Activated naive CD8-positive, alpha-beta T cell treated with anti-CD3 and anti-CD28 coated beads, Interleukin-2, amount 50 U/mL, for 24 hours (primary cell): ENCODE measurements at regions not wholly inside any gene's neighbourhood (a gene's known extent, or its start where the extent isn't known, plus 50 kb on each side); places are given as distances from the start of the nearest gene placed in this dataset.

ENCODE experiments used
- ATAC-seq: fragments of 150-1000 bp; cut with Tn5 transposase; one replicate; pipeline ENCODE4 v1.10.0; 2021
- DNase-seq: peaks from one replicate; pipeline ENCODE4 v3.0.0; 2021
- H3K27ac Mint-ChIP-seq: one replicate; pipeline ENCODE4 v1.8.0; 2021; ENCODE audit warnings: mild to moderate bottlenecking, mixed read lengths
- H3K27me3 Mint-ChIP-seq: one replicate; pipeline ENCODE4 v1.8.0; 2021; ENCODE audit warnings: mixed read lengths
- H3K36me3 Mint-ChIP-seq: one replicate; pipeline ENCODE4 v1.8.0; 2021; ENCODE audit warnings: low read depth, mixed read lengths
- H3K4me1 Mint-ChIP-seq: one replicate; pipeline ENCODE4 v1.8.0; 2021; ENCODE audit warnings: mixed read lengths
- H3K4me3 Mint-ChIP-seq: one replicate; pipeline ENCODE4 v1.8.0; 2021; ENCODE audit warnings: mild to moderate bottlenecking, moderate library complexity, mixed read lengths
- H3K9me3 Mint-ChIP-seq: one replicate; pipeline ENCODE4 v1.8.0; 2021; ENCODE audit warnings: mixed read lengths

DNA sequence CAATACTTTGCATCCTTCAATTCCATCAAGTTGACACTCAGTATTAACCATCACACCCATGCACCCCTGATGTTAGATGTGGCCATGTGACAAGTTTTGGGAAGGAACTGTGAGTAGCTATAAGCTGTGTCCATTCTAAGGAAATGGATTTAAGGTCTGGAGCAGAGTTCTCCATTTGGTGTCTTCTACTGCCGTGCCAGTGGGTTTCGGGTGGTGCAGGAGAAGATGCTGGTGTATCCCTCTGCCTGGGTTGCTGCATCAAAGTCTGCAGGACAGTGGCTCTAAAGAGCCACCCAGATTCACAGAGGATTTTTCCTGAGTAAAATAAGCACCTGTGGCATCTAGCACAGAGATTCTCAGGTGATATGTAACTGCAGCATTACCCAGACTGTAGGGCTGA lies 105.7 kb upstream of the IRS2 start:
- Mint-ChIP-seq H3K4me3 (no peak overlapping the region), H3K27ac (no peak overlapping the region), H3K27me3 (peaks cover 8% of the 10 kb centered on the region), H3K36me3 (no peaks in the 10 kb centered on the region), H3K4me1 (no peaks in the 10 kb centered on the region), H3K9me3 (peaks cover 4% of the 10 kb centered on the region)
- no peak for ATAC-seq
- DNase-seq: no peak

GRCh38 chr13:109885235-109885634 lies 98.9 kb upstream of the IRS2 start:
- ATAC-seq (no peak), DNase-seq (no peak)
- Mint-ChIP-seq H3K36me3 (no peaks in the 10 kb centered on the region), H3K9me3 (peaks cover 5% of the 10 kb centered on the region), H3K4me1 (no peaks in the 10 kb centered on the region), H3K4me3 (no peak overlapping the region), H3K27ac (no peak overlapping the region), H3K27me3 (peaks cover 8% of the 10 kb centered on the region)

- H3K36me3 Mint-ChIP-seq: no peaks in the 10 kb centered on the region
- H3K4me1 Mint-ChIP-seq: no peaks in the 10 kb centered on the region
- peaks cover 5% of the 10 kb centered on the region for H3K9me3 Mint-ChIP-seq
Observed at GRCh38 chr13:109884462-109884861, 98.1 kb upstream of the IRS2 start.

DNA sequence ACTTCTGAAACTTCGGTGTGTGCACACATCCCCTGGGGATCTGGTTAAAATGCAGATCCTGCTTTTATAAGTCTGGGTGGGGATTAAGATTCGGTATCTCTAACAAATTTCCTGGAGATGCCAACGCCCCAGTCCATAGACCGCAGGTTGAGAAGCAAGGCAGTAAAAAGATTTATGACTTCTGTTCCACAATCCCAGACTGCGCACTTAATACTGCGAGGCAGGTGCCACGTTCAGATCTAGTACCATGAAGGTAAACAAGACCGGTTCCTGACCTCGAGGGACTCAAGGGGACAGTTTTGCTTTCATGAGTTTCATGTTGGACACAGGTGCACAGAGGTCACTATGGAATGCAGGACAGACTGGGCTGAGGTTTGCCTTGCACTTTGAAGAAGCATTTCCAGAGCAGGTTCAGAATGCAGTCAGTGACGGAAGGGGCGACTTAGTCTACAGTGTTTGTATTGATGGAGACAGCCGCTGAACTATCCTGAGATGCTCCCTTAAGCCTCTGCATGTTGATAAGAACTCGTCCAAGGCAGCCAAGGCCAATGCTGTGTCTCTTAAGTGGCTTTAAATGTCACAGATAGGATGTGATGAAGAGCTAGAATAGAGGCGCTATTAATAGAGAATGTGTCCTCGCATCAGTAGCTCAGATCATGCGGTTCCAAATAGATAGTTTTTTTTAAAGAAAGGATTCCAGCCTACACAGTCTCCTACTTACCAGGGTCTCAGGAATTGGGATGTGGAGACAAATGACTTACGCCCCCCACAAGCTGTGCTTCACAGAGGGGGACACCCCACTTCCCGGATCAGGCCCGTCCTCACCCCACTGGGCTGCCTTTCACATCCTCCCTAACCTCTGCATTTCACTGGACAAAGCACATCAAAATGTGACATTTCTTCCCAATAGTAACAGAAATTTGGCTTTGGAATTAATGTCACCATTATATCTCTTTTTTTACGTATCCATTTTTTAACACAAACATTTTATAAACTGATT lies 97.1 kb upstream of the IRS2 start:
- Mint-ChIP-seq H3K27me3 (peaks cover 8% of the 10 kb centered on the region), H3K4me1 (no peaks in the 10 kb centered on the region), H3K27ac (no peak overlapping the region), H3K9me3 (peaks cover 5% of the 10 kb centered on the region), H3K36me3 (no peaks in the 10 kb centered on the region), H3K4me3 (no peak overlapping the region)
- DNase-seq (no peak), ATAC-seq (no peak)

More at GRCh38 chr13:109884462-109884861, 98.1 kb upstream of the IRS2 start:
- Mint-ChIP-seq H3K27ac (no peak overlapping the region), H3K27me3 (peaks cover 8% of the 10 kb centered on the region), H3K4me3 (no peak overlapping the region)
- DNase-seq (no peak), ATAC-seq (no peak)

DNA sequence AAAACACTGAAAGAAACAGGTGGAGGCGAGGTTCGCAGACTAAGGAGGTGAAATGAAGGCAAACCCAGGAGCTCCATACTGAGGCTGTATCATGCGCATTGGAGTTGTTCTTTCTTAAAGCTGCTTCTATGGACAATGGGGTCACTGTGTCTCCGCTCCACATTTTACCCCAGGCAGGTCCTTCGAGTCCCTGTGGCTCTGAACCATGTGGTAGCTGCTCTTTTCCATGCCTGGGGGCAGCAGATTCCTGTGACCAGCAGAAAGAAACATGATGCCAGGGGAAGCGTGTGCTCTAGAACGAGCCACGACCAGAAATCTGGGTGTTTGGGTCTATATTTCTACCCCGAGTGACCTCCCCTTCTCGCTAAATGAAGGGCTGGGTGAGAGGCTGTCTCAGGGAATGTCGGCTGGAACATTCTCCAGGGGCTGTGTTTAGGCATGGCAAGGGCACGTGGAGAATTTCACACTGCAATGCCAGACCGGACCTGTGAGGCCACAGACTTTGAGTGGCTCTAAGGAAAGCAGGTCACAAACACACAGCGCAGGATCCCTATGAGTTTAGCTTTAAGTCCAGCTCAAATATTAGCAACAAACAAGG lies 95.7 kb upstream of the IRS2 start:
- no peak overlapping the region for H3K4me3 Mint-ChIP-seq
- DNase-seq (no peak), ATAC-seq (no peak)
- peaks cover 8% of the 10 kb centered on the region for H3K27me3 Mint-ChIP-seq
- H3K27ac Mint-ChIP-seq: no peak overlapping the region
- no peaks in the 10 kb centered on the region for H3K36me3 Mint-ChIP-seq
- no peaks in the 10 kb centered on the region for H3K4me1 Mint-ChIP-seq
- peaks cover under 1% of the 10 kb centered on the region for H3K9me3 Mint-ChIP-seq

DNA sequence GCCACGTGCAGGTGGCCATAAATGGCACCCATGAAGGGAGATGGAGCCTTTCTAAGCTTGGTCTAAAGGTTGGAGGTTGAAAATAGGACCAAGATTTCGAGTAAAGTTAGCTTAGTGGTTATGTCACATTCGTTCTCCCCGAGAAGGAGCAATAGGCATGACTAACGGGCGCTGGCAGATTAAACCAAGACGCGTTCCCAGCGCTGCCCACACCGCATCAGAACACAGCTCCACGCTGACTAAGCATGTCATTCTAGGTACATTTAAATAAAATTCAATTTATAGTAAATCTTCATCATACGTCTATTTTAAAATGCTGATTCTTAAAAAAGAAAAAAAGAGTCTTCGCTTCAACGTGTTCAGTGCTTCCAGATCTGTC lies 95.0 kb upstream of the IRS2 start:
- Mint-ChIP-seq H3K27me3 (peaks cover 10% of the 10 kb centered on the region), H3K4me1 (no peaks in the 10 kb centered on the region), H3K9me3 (no peaks in the 10 kb centered on the region), H3K36me3 (no peaks in the 10 kb centered on the region), H3K27ac (no peak overlapping the region), H3K4me3 (no peak overlapping the region)
- DNase-seq (no peak), ATAC-seq (no peak)

- no peak overlapping the region for H3K4me3 Mint-ChIP-seq
- no peak overlapping the region for H3K27ac Mint-ChIP-seq
Observed at GRCh38 chr13:109880371-109881346, 94.3 kb upstream of the IRS2 start.

GRCh38 chr13:109879338-109879737 lies 93.0 kb upstream of the IRS2 start:
- no peaks in the 10 kb centered on the region for H3K36me3 Mint-ChIP-seq
- H3K4me1 Mint-ChIP-seq: no peaks in the 10 kb centered on the region
- ATAC-seq: no peak
- no peak for DNase-seq
- peaks cover 10% of the 10 kb centered on the region for H3K27me3 Mint-ChIP-seq
- H3K9me3 Mint-ChIP-seq: no peaks in the 10 kb centered on the region
- H3K4me3 Mint-ChIP-seq: no peak overlapping the region
- H3K27ac Mint-ChIP-seq: no peak overlapping the region

More at GRCh38 chr13:109880371-109881346, 94.3 kb upstream of the IRS2 start:
- H3K27me3 Mint-ChIP-seq: peaks cover 10% of the 10 kb centered on the region
- no peaks in the 10 kb centered on the region for H3K4me1 Mint-ChIP-seq
- no peaks in the 10 kb centered on the region for H3K9me3 Mint-ChIP-seq
- DNase-seq: no peak
- ATAC-seq: no peak
- no peaks in the 10 kb centered on the region for H3K36me3 Mint-ChIP-seq

- Mint-ChIP-seq H3K4me3 (no peak overlapping the region), H3K36me3 (no peaks in the 10 kb centered on the region), H3K27ac (no peak overlapping the region), H3K27me3 (peaks cover 14% of the 10 kb centered on the region), H3K4me1 (no peaks in the 10 kb centered on the region), H3K9me3 (no peaks in the 10 kb centered on the region)
- no peak for ATAC-seq
- no peak for DNase-seq
Observed at GRCh38 chr13:109877809-109878208, 91.4 kb upstream of the IRS2 start.

DNA sequence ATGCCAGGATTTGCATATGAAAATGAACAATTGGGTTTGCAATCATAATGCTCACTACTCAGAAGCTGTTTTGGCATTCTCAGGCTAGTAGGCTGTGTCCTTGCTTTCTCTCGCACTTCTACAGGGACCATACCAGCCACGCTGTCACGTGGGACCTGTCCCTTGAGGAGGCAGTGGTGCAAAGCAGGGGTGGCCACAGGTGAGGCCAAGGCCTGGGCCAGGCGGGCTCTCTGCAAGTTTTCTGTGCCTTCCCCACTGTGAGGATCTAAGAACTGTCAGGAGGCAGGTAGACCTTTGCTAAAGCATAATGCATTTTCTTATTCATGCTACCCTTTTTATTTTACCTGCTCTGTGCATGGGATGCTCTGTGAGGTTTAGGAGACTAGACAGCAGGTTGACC lies 89.4 kb upstream of the IRS2 start:
- no peaks in the 10 kb centered on the region for H3K4me1 Mint-ChIP-seq
- ATAC-seq (no peak), DNase-seq (no peak)
- peaks cover 11% of the 10 kb centered on the region for H3K27me3 Mint-ChIP-seq
- H3K4me3 Mint-ChIP-seq: no peak overlapping the region
- H3K36me3 Mint-ChIP-seq: no peaks in the 10 kb centered on the region
- no peaks in the 10 kb centered on the region for H3K9me3 Mint-ChIP-seq
- no peak overlapping the region for H3K27ac Mint-ChIP-seq

GRCh38 chr13:109874484-109875454 lies 88.4 kb upstream of the IRS2 start:
- DNase-seq (no peak), ATAC-seq (no peak)
- no peak overlapping the region for H3K27ac Mint-ChIP-seq
- H3K4me1 Mint-ChIP-seq: no peaks in the 10 kb centered on the region
- H3K27me3 Mint-ChIP-seq: peaks cover 11% of the 10 kb centered on the region
- no peaks in the 10 kb centered on the region for H3K9me3 Mint-ChIP-seq
- no peaks in the 10 kb centered on the region for H3K36me3 Mint-ChIP-seq
- H3K4me3 Mint-ChIP-seq: no peak overlapping the region

GRCh38 chr13:109873351-109874123 lies 87.2 kb upstream of the IRS2 start:
- peaks cover 11% of the 10 kb centered on the region for H3K27me3 Mint-ChIP-seq
- no peak overlapping the region for H3K27ac Mint-ChIP-seq
- H3K9me3 Mint-ChIP-seq: no peaks in the 10 kb centered on the region
- H3K4me1 Mint-ChIP-seq: no peaks in the 10 kb centered on the region
- no peak overlapping the region for H3K4me3 Mint-ChIP-seq
- ATAC-seq (no peak), DNase-seq (no peak)
- H3K36me3 Mint-ChIP-seq: no peaks in the 10 kb centered on the region

- H3K4me1 Mint-ChIP-seq: no peaks in the 10 kb centered on the region
- peaks cover 10% of the 10 kb centered on the region for H3K27me3 Mint-ChIP-seq
- ATAC-seq (no peak), DNase-seq (no peak)
- H3K4me3 Mint-ChIP-seq: no peak overlapping the region
- no peaks in the 10 kb centered on the region for H3K9me3 Mint-ChIP-seq
- H3K27ac Mint-ChIP-seq: no peak overlapping the region
- H3K36me3 Mint-ChIP-seq: no peaks in the 10 kb centered on the region
Observed at GRCh38 chr13:109872864-109873263, 86.5 kb upstream of the IRS2 start.
